ENCODE measurements at regions not wholly inside any gene's neighbourhood (a gene's known extent, or its start where the extent isn't known, plus 50 kb on each side); places are given as distances from the start of the nearest gene placed in this dataset.

DNA sequence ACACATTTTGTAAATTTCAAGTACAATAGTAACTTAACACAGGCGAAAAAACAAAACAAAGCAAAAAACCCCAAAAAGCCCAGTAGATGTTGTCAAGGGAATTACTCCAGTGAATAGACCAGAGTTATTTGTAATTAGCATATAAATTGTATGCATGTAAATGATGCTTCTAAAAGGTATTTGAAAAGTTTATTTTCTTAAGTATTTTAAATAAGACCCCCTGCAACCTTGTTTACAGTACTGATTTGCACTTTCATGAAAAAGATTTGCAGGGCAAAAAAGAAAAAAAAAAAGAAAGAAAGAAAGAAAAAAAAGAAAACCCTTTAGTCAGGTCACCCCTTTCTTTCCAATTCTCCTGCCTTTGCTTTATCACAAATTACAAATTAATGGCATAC is 372.3 kb upstream of the IRX2 start:
- Mint-ChIP-seq H3K4me1 (no peaks in the 10 kb centered on the region), H3K27ac (no peak overlapping the region), H3K27me3 (peaks cover 8 to 12% of the 10 kb centered on the region in 2 donors), H3K9me3 (peaks cover 0 to 8% (median 2%) of the 10 kb centered on the region in 5 donors), H3K36me3 (no peaks in the 10 kb centered on the region), H3K4me3 (no peak overlapping the region)
- Histone ChIP-seq H3K4me1 (ENCODE audit: insufficient read depth, low read length) (no peaks in the 10 kb centered on the region), H3K27me3 (ENCODE audit: insufficient read depth, low read length, poor library complexity, severe bottlenecking) (no peaks in the 10 kb centered on the region), H3K4me3 (ENCODE audit: low read length) (no peak overlapping the region), H3K36me3 (ENCODE audit: insufficient read depth, low read length) (no peaks in the 10 kb centered on the region), H3K27ac (ENCODE audit: low read depth, low read length) (no peak overlapping the region), H3K9me3 (ENCODE audit: low read length) (no peaks in the 10 kb centered on the region)
- CTCF ChIA-PET = no interaction called here
- POLR2A ChIA-PET = no interaction called here
- no peak for DNase-seq

DNA sequence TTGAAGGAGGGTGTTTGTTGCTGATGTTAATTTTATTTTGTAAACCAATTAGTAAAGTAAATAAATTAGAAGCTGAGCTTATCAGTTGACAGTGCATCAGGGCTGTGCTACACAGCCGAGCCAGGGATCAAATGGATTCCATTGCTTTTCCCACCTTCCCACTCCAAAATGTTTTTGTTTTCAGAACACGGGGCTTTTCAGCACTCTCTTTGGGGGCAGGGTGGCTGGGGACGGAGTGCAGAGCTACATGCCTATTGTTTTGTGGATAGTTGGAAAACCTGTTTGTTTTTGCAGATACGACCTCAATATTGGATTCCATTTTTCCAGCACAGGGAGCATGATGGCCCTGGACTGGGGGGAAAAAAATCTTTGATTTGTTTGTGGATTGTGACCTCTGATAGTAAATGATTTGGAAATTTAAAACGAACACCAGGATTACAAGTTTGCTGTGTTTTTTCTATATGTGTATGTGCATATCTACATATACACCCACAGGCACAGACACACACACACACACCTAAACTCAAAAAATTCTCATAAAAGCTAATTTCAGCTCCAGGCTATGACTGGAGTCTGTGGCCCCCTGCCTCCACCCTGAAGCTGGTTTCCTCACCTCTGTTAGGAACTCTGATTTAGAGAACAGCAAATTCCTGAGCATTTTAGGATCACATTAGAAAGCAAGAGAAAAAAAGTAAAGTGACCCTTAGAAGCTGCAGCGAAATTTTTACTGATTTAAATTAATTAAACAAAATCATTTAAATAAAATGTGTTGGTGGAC is 371.7 kb upstream of the IRX2 start:
- Histone ChIP-seq H3K9me3 (ENCODE audit: low read length) (no peaks in the 10 kb centered on the region), H3K4me3 (ENCODE audit: low read length) (no peak overlapping the region), H3K27me3 (ENCODE audit: insufficient read depth, low read length, poor library complexity, severe bottlenecking) (no peaks in the 10 kb centered on the region), H3K36me3 (ENCODE audit: insufficient read depth, low read length) (no peaks in the 10 kb centered on the region), H3K4me1 (ENCODE audit: insufficient read depth, low read length) (no peaks in the 10 kb centered on the region), H3K27ac (ENCODE audit: low read depth, low read length) (no peak overlapping the region)
- Mint-ChIP-seq H3K27ac (no peak overlapping the region), H3K27me3 (peaks cover 8 to 14% of the 10 kb centered on the region in 2 donors), H3K4me1 (no peaks in the 10 kb centered on the region), H3K36me3 (no peaks in the 10 kb centered on the region), H3K9me3 (peaks cover 0 to 5% (median 0%) of the 10 kb centered on the region in 5 donors), H3K4me3 (no peak overlapping the region)
- ChIA-PET POLR2A (no interaction called here), CTCF (no interaction called here)
- no peak for DNase-seq

DNA sequence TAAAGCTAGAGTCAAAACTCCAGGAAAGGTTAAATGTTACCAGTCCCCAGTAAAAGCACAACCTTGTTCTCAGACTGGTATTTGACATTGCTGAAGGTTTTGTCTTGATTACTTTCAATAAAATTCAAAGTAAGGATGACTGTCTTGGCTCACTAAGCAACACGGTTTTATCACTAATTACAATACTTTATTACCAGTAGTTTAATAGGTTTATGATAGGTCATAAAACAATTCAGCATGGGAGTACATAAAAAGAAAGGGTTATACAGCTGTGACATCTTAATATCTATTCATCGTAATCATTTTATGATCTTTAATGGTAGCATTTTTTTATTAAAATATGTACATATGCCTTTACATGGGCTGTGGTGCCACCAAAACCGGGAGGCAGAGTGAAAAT is 370.7 kb upstream of the IRX2 start:
- CTCF ChIA-PET = no interaction called here
- Mint-ChIP-seq H3K36me3 (no peaks in the 10 kb centered on the region), H3K27me3 (peaks cover 8 to 20% of the 10 kb centered on the region in 2 donors), H3K9me3 (peaks cover 0 to 6% (median 0%) of the 10 kb centered on the region in 5 donors), H3K27ac (no peak overlapping the region), H3K4me1 (no peaks in the 10 kb centered on the region), H3K4me3 (no peak overlapping the region)
- Histone ChIP-seq H3K4me3 (ENCODE audit: low read length) (no peak overlapping the region), H3K36me3 (ENCODE audit: insufficient read depth, low read length) (no peaks in the 10 kb centered on the region), H3K27ac (ENCODE audit: low read depth, low read length) (no peak overlapping the region), H3K4me1 (ENCODE audit: insufficient read depth, low read length) (no peaks in the 10 kb centered on the region), H3K27me3 (ENCODE audit: insufficient read depth, low read length, poor library complexity, severe bottlenecking) (no peaks in the 10 kb centered on the region), H3K9me3 (ENCODE audit: low read length) (no peaks in the 10 kb centered on the region)
- DNase-seq = no peak
- POLR2A ChIA-PET = no interaction called here

- CTCF ChIA-PET = no interaction called here
These were observed 370.3 kb upstream of the IRX2 start for GRCh38 chr5:3121813-3122212.

GRCh38 chr5:3120028-3120427 is 368.6 kb upstream of the IRX2 start:
- Mint-ChIP-seq H3K27ac (no peak overlapping the region), H3K36me3 (no peaks in the 10 kb centered on the region), H3K4me3 (peak overlapping the region in 1 of 7 donors; percentile 13), H3K9me3 (peaks cover 0 to 15% (median 5%) of the 10 kb centered on the region in 5 donors), H3K27me3 (peaks cover 8 to 22% of the 10 kb centered on the region in 2 donors), H3K4me1 (no peaks in the 10 kb centered on the region)
- POLR2A ChIA-PET = no interaction called here
- no peaks in the 10 kb centered on the region for H3K27me3 ChIP-seq (ENCODE audit: insufficient read depth, low read length, poor library complexity, severe bottlenecking)
- no peak overlapping the region for H3K4me3 ChIP-seq (ENCODE audit: low read length)
- no peaks in the 10 kb centered on the region for H3K36me3 ChIP-seq (ENCODE audit: insufficient read depth, low read length)
- H3K9me3 ChIP-seq (ENCODE audit: low read length) = no peaks in the 10 kb centered on the region
- H3K4me1 ChIP-seq (ENCODE audit: insufficient read depth, low read length) = no peaks in the 10 kb centered on the region
- no peak overlapping the region for H3K27ac ChIP-seq (ENCODE audit: low read depth, low read length)
- CTCF ChIA-PET = no interaction called here
- no peak for DNase-seq

More at GRCh38 chr5:3121813-3122212, 370.3 kb upstream of the IRX2 start:
- Histone ChIP-seq H3K4me1 (ENCODE audit: insufficient read depth, low read length) (no peaks in the 10 kb centered on the region), H3K27ac (ENCODE audit: low read depth, low read length) (no peak overlapping the region), H3K27me3 (ENCODE audit: insufficient read depth, low read length, poor library complexity, severe bottlenecking) (no peaks in the 10 kb centered on the region), H3K9me3 (ENCODE audit: low read length) (no peaks in the 10 kb centered on the region), H3K36me3 (ENCODE audit: insufficient read depth, low read length) (no peaks in the 10 kb centered on the region), H3K4me3 (ENCODE audit: low read length) (no peak overlapping the region)
- Mint-ChIP-seq H3K36me3 (no peaks in the 10 kb centered on the region), H3K4me3 (no peak overlapping the region), H3K27ac (no peak overlapping the region), H3K4me1 (no peaks in the 10 kb centered on the region), H3K27me3 (peaks cover 8 to 22% of the 10 kb centered on the region in 2 donors), H3K9me3 (peaks cover 0 to 8% (median 0%) of the 10 kb centered on the region in 5 donors)
- POLR2A ChIA-PET = no interaction called here
- no peak for DNase-seq

GRCh38 chr5:3119435-3119834 is 368.0 kb upstream of the IRX2 start:
- H3K4me1 Mint-ChIP-seq = no peaks in the 10 kb centered on the region
- no peak overlapping the region for H3K27ac ChIP-seq (ENCODE audit: low read depth, low read length)
- no peaks in the 10 kb centered on the region for H3K9me3 ChIP-seq (ENCODE audit: low read length)
- DNase-seq = no peak
- no peaks in the 10 kb centered on the region for H3K36me3 ChIP-seq (ENCODE audit: insufficient read depth, low read length)
- H3K36me3 Mint-ChIP-seq = no peaks in the 10 kb centered on the region
- peaks cover 0 to 19% (median 5%) of the 10 kb centered on the region in 5 donors for H3K9me3 Mint-ChIP-seq
- H3K27me3 ChIP-seq (ENCODE audit: insufficient read depth, low read length, poor library complexity, severe bottlenecking) = no peaks in the 10 kb centered on the region
- H3K4me3 Mint-ChIP-seq = no peak overlapping the region
- ChIA-PET POLR2A (no interaction called here), CTCF (no interaction called here)
- no peak overlapping the region for H3K4me3 ChIP-seq (ENCODE audit: low read length)
- H3K27ac Mint-ChIP-seq = no peak overlapping the region
- H3K27me3 Mint-ChIP-seq = peaks cover 8 to 27% of the 10 kb centered on the region in 2 donors
- H3K4me1 ChIP-seq (ENCODE audit: insufficient read depth, low read length) = no peaks in the 10 kb centered on the region

DNA sequence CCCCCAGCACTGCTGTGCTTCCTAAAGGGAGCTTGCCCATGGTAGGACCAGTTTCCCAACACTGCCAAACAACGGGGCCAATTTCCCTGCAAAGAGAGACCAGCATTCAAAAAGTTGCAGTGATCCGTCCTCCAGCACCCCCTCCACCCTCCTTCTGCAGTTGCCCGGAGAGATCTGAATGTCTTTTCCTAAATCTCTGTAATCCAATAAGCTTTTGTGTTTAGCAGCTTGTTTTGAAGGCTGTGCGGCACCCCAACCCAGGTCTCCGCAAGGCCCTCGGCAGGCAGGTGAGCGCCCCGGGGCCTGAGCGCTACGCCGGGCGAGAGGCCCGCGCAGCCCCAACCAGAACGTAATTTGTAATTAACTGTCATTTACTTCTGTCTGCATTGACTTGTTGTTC is 366.9 kb upstream of the IRX2 start:
- H3K27ac ChIP-seq (ENCODE audit: low read depth, low read length) = no peak overlapping the region
- ChIA-PET POLR2A (no interaction called here), CTCF (no interaction called here)
- no peak overlapping the region for H3K4me3 ChIP-seq (ENCODE audit: low read length)
- no peak for DNase-seq
- H3K27me3 ChIP-seq (ENCODE audit: insufficient read depth, low read length, poor library complexity, severe bottlenecking) = no peaks in the 10 kb centered on the region
- no peaks in the 10 kb centered on the region for H3K4me1 Mint-ChIP-seq
- no peaks in the 10 kb centered on the region for H3K36me3 ChIP-seq (ENCODE audit: insufficient read depth, low read length)
- no peak overlapping the region for H3K27ac Mint-ChIP-seq
- no peaks in the 10 kb centered on the region for H3K36me3 Mint-ChIP-seq
- peaks cover 0 to 19% (median 5%) of the 10 kb centered on the region in 5 donors for H3K9me3 Mint-ChIP-seq
- H3K9me3 ChIP-seq (ENCODE audit: low read length) = no peaks in the 10 kb centered on the region
- H3K27me3 Mint-ChIP-seq = peaks cover 8 to 27% of the 10 kb centered on the region in 2 donors
- no peaks in the 10 kb centered on the region for H3K4me1 ChIP-seq (ENCODE audit: insufficient read depth, low read length)
- no peak overlapping the region for H3K4me3 Mint-ChIP-seq

GRCh38 chr5:3116366-3116765 is 364.9 kb upstream of the IRX2 start:
- POLR2A ChIA-PET = no interaction called here
- H3K4me1 Mint-ChIP-seq = no peaks in the 10 kb centered on the region
- CTCF ChIA-PET = no interaction called here

More at GRCh38 chr5:3116366-3116765, 364.9 kb upstream of the IRX2 start:
- no peak overlapping the region for H3K4me3 Mint-ChIP-seq
- Histone ChIP-seq H3K4me3 (ENCODE audit: low read length) (no peak overlapping the region), H3K36me3 (ENCODE audit: insufficient read depth, low read length) (no peaks in the 10 kb centered on the region), H3K4me1 (ENCODE audit: insufficient read depth, low read length) (no peaks in the 10 kb centered on the region), H3K27me3 (ENCODE audit: insufficient read depth, low read length, poor library complexity, severe bottlenecking) (no peaks in the 10 kb centered on the region), H3K9me3 (ENCODE audit: low read length) (no peaks in the 10 kb centered on the region), H3K27ac (ENCODE audit: low read depth, low read length) (no peak overlapping the region)
- no peaks in the 10 kb centered on the region for H3K36me3 Mint-ChIP-seq
- H3K9me3 Mint-ChIP-seq = peaks cover 0 to 25% (median 5%) of the 10 kb centered on the region in 5 donors
- no peak for DNase-seq
- H3K27ac Mint-ChIP-seq = no peak overlapping the region
- H3K27me3 Mint-ChIP-seq = peaks cover 6 to 27% of the 10 kb centered on the region in 2 donors

Measured in CD8-positive, alpha-beta memory T cell (primary cell).